Activated naive CD8-positive, alpha-beta T cell treated with anti-CD3 and anti-CD28 coated beads for 36 hours (primary cell): ENCODE measurements at regions not wholly inside any gene's neighbourhood (a gene's known extent, or its start where the extent isn't known, plus 50 kb on each side); places are given as distances from the start of the nearest gene placed in this dataset.

Experiments used
- DNase-seq: peaks from one replicate; pipeline ENCODE4 v3.0.0; 2021
- H3K27ac Mint-ChIP-seq: one replicate; pipeline ENCODE4 v1.8.0; 2022; ENCODE audit warnings: mild to moderate bottlenecking, moderate library complexity, mixed read lengths
- H3K27me3 Mint-ChIP-seq: one replicate; pipeline ENCODE4 v1.8.0; 2022; ENCODE audit warnings: mild to moderate bottlenecking, mixed read lengths
- H3K36me3 Mint-ChIP-seq: one replicate; pipeline ENCODE4 v1.8.0; 2021; ENCODE audit warnings: mild to moderate bottlenecking, mixed read lengths
- H3K4me1 Mint-ChIP-seq: one replicate; pipeline ENCODE4 v1.8.0; 2021; ENCODE audit warnings: mixed read lengths
- H3K4me3 Mint-ChIP-seq: one replicate; pipeline ENCODE4 v1.8.0; 2022; ENCODE audit warnings: mild to moderate bottlenecking, moderate library complexity, mixed read lengths
- H3K9me3 Mint-ChIP-seq: one replicate; pipeline ENCODE4 v1.8.0; 2022; ENCODE audit warnings: mixed read lengths

- H3K9me3 Mint-ChIP-seq: peaks cover 1% of the 10 kb centered on the region
- DNase-seq: no peak
- H3K36me3 Mint-ChIP-seq: no peaks in the 10 kb centered on the region
- peaks cover 3% of the 10 kb centered on the region for H3K27me3 Mint-ChIP-seq
- H3K4me3 Mint-ChIP-seq: no peak overlapping the region
- no peak overlapping the region for H3K27ac Mint-ChIP-seq
- no peaks in the 10 kb centered on the region for H3K4me1 Mint-ChIP-seq
These were observed 314.5 kb upstream of the KCNJ16 start for GRCh38 chr17:69760562-69760961.

- Mint-ChIP-seq H3K9me3 (peaks cover 1% of the 10 kb centered on the region), H3K4me3 (no peak overlapping the region), H3K27ac (no peak overlapping the region), H3K27me3 (peaks cover 3% of the 10 kb centered on the region), H3K36me3 (no peaks in the 10 kb centered on the region), H3K4me1 (no peaks in the 10 kb centered on the region)
- no peak for DNase-seq
These were observed 314.0 kb upstream of the KCNJ16 start for GRCh38 chr17:69761011-69761410.

- Mint-ChIP-seq H3K4me3 (no peak overlapping the region), H3K9me3 (peaks cover 1% of the 10 kb centered on the region), H3K36me3 (no peaks in the 10 kb centered on the region), H3K4me1 (no peaks in the 10 kb centered on the region), H3K27me3 (peaks cover 3% of the 10 kb centered on the region), H3K27ac (no peak overlapping the region)
- DNase-seq: no peak
These were observed 313.2 kb upstream of the KCNJ16 start for GRCh38 chr17:69761767-69762321.

GRCh38 chr17:69762359-69762758 is 312.7 kb upstream of the KCNJ16 start:
- no peaks in the 10 kb centered on the region for H3K4me1 Mint-ChIP-seq

GRCh38 chr17:69762766-69763165 is 312.3 kb upstream of the KCNJ16 start:
- DNase-seq: no peak
- Mint-ChIP-seq H3K36me3 (no peaks in the 10 kb centered on the region), H3K27ac (no peak overlapping the region), H3K9me3 (peaks cover 1% of the 10 kb centered on the region), H3K4me1 (no peaks in the 10 kb centered on the region), H3K27me3 (peaks cover under 1% of the 10 kb centered on the region), H3K4me3 (no peak overlapping the region)

More at GRCh38 chr17:69762359-69762758, 312.7 kb upstream of the KCNJ16 start:
- H3K27me3 Mint-ChIP-seq: peaks cover 3% of the 10 kb centered on the region
- H3K9me3 Mint-ChIP-seq: peaks cover 1% of the 10 kb centered on the region
- H3K36me3 Mint-ChIP-seq: no peaks in the 10 kb centered on the region
- no peak for DNase-seq
- H3K4me3 Mint-ChIP-seq: no peak overlapping the region
- H3K27ac Mint-ChIP-seq: no peak overlapping the region

- Mint-ChIP-seq H3K27me3 (no peaks in the 10 kb centered on the region), H3K4me3 (no peak overlapping the region), H3K27ac (no peak overlapping the region), H3K9me3 (peaks cover under 1% of the 10 kb centered on the region), H3K4me1 (no peaks in the 10 kb centered on the region), H3K36me3 (no peaks in the 10 kb centered on the region)
- DNase-seq: no peak
These were observed 311.5 kb upstream of the KCNJ16 start for GRCh38 chr17:69763503-69763902.

- no peaks in the 10 kb centered on the region for H3K27me3 Mint-ChIP-seq
- H3K36me3 Mint-ChIP-seq: no peaks in the 10 kb centered on the region
- no peak overlapping the region for H3K4me3 Mint-ChIP-seq
- DNase-seq: no peak
- H3K9me3 Mint-ChIP-seq: no peaks in the 10 kb centered on the region
- no peaks in the 10 kb centered on the region for H3K4me1 Mint-ChIP-seq
- H3K27ac Mint-ChIP-seq: no peak overlapping the region
These were observed 310.9 kb upstream of the KCNJ16 start for GRCh38 chr17:69764146-69764545.

- H3K27me3 Mint-ChIP-seq: peaks cover 12% of the 10 kb centered on the region
- peaks cover 5% of the 10 kb centered on the region for H3K9me3 Mint-ChIP-seq
- H3K27ac Mint-ChIP-seq: no peak overlapping the region
These were observed 306.0 kb upstream of the KCNJ16 start for GRCh38 chr17:69769050-69769449.

GRCh38 chr17:69773081-69773480 is 301.9 kb upstream of the KCNJ16 start:
- Mint-ChIP-seq H3K4me3 (no peak overlapping the region), H3K27me3 (peaks cover 12% of the 10 kb centered on the region), H3K27ac (no peak overlapping the region), H3K9me3 (peaks cover 5% of the 10 kb centered on the region), H3K36me3 (no peaks in the 10 kb centered on the region), H3K4me1 (no peaks in the 10 kb centered on the region)
- no peak for DNase-seq

More at GRCh38 chr17:69769050-69769449, 306.0 kb upstream of the KCNJ16 start:
- Mint-ChIP-seq H3K4me3 (no peak overlapping the region), H3K4me1 (no peaks in the 10 kb centered on the region), H3K36me3 (no peaks in the 10 kb centered on the region)
- no peak for DNase-seq

GRCh38 chr17:69779378-69780214 is 295.4 kb upstream of the KCNJ16 start:
- Mint-ChIP-seq H3K27ac (no peak overlapping the region), H3K9me3 (peaks cover 4% of the 10 kb centered on the region), H3K4me3 (no peak overlapping the region), H3K4me1 (no peaks in the 10 kb centered on the region), H3K27me3 (no peaks in the 10 kb centered on the region), H3K36me3 (no peaks in the 10 kb centered on the region)
- DNase-seq: no peak

- no peak overlapping the region for H3K27ac Mint-ChIP-seq
- no peak overlapping the region for H3K4me3 Mint-ChIP-seq
- peaks cover 4% of the 10 kb centered on the region for H3K9me3 Mint-ChIP-seq
- no peak for DNase-seq
- H3K27me3 Mint-ChIP-seq: no peaks in the 10 kb centered on the region
- no peaks in the 10 kb centered on the region for H3K36me3 Mint-ChIP-seq
- H3K4me1 Mint-ChIP-seq: no peaks in the 10 kb centered on the region
These were observed 291.2 kb upstream of the KCNJ16 start for GRCh38 chr17:69783865-69784264.

GRCh38 chr17:69788957-69789356 is 286.1 kb upstream of the KCNJ16 start:
- H3K27ac Mint-ChIP-seq: no peak overlapping the region
- no peaks in the 10 kb centered on the region for H3K36me3 Mint-ChIP-seq
- H3K4me3 Mint-ChIP-seq: no peak overlapping the region
- peaks cover 2% of the 10 kb centered on the region for H3K9me3 Mint-ChIP-seq
- H3K4me1 Mint-ChIP-seq: no peaks in the 10 kb centered on the region
- peaks cover 9% of the 10 kb centered on the region for H3K27me3 Mint-ChIP-seq
- no peak for DNase-seq

- H3K4me3 Mint-ChIP-seq: no peak overlapping the region
- no peaks in the 10 kb centered on the region for H3K4me1 Mint-ChIP-seq
- no peaks in the 10 kb centered on the region for H3K36me3 Mint-ChIP-seq
- H3K27ac Mint-ChIP-seq: no peak overlapping the region
- no peak for DNase-seq
- peaks cover 7% of the 10 kb centered on the region for H3K9me3 Mint-ChIP-seq
- peaks cover 9% of the 10 kb centered on the region for H3K27me3 Mint-ChIP-seq
These were observed 278.9 kb upstream of the KCNJ16 start for GRCh38 chr17:69796078-69796477.

- Mint-ChIP-seq H3K4me3 (no peak overlapping the region), H3K27me3 (no peaks in the 10 kb centered on the region), H3K27ac (no peak overlapping the region), H3K36me3 (no peaks in the 10 kb centered on the region), H3K4me1 (no peaks in the 10 kb centered on the region), H3K9me3 (peaks cover 5% of the 10 kb centered on the region)
- DNase-seq: no peak
These were observed 274.2 kb upstream of the KCNJ16 start for GRCh38 chr17:69800870-69801269.

GRCh38 chr17:69801368-69801767 is 273.7 kb upstream of the KCNJ16 start:
- H3K4me1 Mint-ChIP-seq: no peaks in the 10 kb centered on the region
- H3K9me3 Mint-ChIP-seq: peaks cover 5% of the 10 kb centered on the region
- DNase-seq: no peak
- H3K27me3 Mint-ChIP-seq: no peaks in the 10 kb centered on the region
- no peaks in the 10 kb centered on the region for H3K36me3 Mint-ChIP-seq
- H3K4me3 Mint-ChIP-seq: no peak overlapping the region
- H3K27ac Mint-ChIP-seq: no peak overlapping the region
